ENCODE measurements at regions not wholly inside any gene's neighbourhood (a gene's known extent, or its start where the extent isn't known, plus 50 kb on each side); places are given as distances from the start of the nearest gene placed in this dataset.

DNA sequence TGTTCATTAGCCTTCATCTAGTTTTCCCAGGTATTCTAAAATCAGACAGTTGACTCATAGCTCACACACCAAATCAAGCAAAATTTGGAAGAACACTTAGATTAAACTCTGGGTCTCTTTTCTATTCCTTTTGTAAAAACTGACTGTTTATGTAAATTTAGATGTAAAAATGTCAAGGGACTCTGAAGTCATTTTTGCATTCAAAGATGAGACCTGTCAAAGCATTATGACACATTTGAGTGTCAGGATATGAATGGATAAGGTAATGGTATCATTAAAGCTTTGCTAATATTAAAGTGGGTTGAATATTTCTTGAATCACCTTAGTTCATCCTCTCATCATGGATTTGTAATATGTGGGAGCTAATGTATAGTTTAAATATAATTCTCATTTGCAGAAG lies 348.1 kb upstream of the NRXN1 start:
- TF ChIP-seq POLR2AphosphoS5 (IDR thresholded peaks at IDR 0.05; ENCODE audit: low read depth, low read length), result no peak
- no peak for TF ChIP-seq TAF1 (IDR thresholded peaks at IDR 0.05; ENCODE audit: borderline replicate concordance, insufficient read depth, low read length)
- TF ChIP-seq, protein P1, sequence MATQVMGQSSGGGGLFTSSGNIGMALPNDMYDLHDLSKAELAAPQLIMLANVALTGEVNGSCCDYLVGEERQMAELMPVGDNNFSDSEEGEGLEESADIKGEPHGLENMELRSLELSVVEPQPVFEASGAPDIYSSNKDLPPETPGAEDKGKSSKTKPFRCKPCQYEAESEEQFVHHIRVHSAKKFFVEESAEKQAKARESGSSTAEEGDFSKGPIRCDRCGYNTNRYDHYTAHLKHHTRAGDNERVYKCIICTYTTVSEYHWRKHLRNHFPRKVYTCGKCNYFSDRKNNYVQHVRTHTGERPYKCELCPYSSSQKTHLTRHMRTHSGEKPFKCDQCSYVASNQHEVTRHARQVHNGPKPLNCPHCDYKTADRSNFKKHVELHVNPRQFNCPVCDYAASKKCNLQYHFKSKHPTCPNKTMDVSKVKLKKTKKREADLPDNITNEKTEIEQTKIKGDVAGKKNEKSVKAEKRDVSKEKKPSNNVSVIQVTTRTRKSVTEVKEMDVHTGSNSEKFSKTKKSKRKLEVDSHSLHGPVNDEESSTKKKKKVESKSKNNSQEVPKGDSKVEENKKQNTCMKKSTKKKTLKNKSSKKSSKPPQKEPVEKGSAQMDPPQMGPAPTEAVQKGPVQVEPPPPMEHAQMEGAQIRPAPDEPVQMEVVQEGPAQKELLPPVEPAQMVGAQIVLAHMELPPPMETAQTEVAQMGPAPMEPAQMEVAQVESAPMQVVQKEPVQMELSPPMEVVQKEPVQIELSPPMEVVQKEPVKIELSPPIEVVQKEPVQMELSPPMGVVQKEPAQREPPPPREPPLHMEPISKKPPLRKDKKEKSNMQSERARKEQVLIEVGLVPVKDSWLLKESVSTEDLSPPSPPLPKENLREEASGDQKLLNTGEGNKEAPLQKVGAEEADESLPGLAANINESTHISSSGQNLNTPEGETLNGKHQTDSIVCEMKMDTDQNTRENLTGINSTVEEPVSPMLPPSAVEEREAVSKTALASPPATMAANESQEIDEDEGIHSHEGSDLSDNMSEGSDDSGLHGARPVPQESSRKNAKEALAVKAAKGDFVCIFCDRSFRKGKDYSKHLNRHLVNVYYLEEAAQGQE (IDR thresholded peaks at IDR 0.05; ENCODE audit: insufficient read depth in 1 of 2, low read depth in 2 of 2, low read length in 2 of 2), result no peak
- no peak for TF ChIP-seq SIN3A (IDR thresholded peaks at IDR 0.05; ENCODE audit: borderline replicate concordance, insufficient read depth, low read length)

Measured in PFSK-1 (cell line).